CD4-positive, alpha-beta T cell treated with Interferon gamma for 1 hour (primary cell): ENCODE measurements at regions not wholly inside any gene's neighbourhood (a gene's known extent, or its start where the extent isn't known, plus 50 kb on each side); places are given as distances from the start of the nearest gene placed in this dataset.
"Not testable (repeated sequence)": the region's sequence is repeated elsewhere in the genome, so short reads cannot be mapped to it uniquely, and the experiment has no call there.

Experiments
- DNase-seq: peaks from one replicate; pipeline ENCODE4 v3.0.0-alpha.2; 2020

GRCh38 chr6:6749702-6750491 is 161.4 kb downstream of the LY86 start:
- peak; percentile 46 for DNase-seq

- DNase-seq, result no peak
Observed at GRCh38 chr6:6750594-6751265, 162.2 kb downstream of the LY86 start.

- DNase-seq, result no peak
Observed at GRCh38 chr6:6751266-6751596, 162.7 kb downstream of the LY86 start.

- DNase-seq, result no peak
Observed at GRCh38 chr6:6751619-6752023, 163.1 kb downstream of the LY86 start.

- no peak for DNase-seq
Observed at GRCh38 chr6:6752129-6752528, 163.6 kb downstream of the LY86 start.

GRCh38 chr6:6753301-6753700 is 164.8 kb downstream of the LY86 start:
- DNase-seq, result no peak

- no peak for DNase-seq
Observed at GRCh38 chr6:6756526-6756925, 168.0 kb downstream of the LY86 start.

GRCh38 chr6:6758546-6758914 is 170.0 kb downstream of the LY86 start:
- no peak for DNase-seq

GRCh38 chr6:6758915-6759654 is 170.6 kb downstream of the LY86 start:
- DNase-seq, result peak; percentile 45

- DNase-seq, result no peak
Observed at GRCh38 chr6:6760002-6760401, 171.5 kb downstream of the LY86 start.

GRCh38 chr6:6762566-6762965 is 174.0 kb downstream of the LY86 start:
- DNase-seq, result not testable (repeated sequence)

GRCh38 chr6:6764764-6765434 is 176.4 kb downstream of the LY86 start:
- DNase-seq, result no peak

GRCh38 chr6:6766230-6766905 is 177.8 kb downstream of the LY86 start:
- DNase-seq, result no peak

GRCh38 chr6:6769466-6769865 is 180.9 kb downstream of the LY86 start:
- DNase-seq, result no peak

- no peak for DNase-seq
Observed at GRCh38 chr6:6771224-6771945, 182.9 kb downstream of the LY86 start.

- no peak for DNase-seq
Observed at GRCh38 chr6:6771964-6772363, 183.4 kb downstream of the LY86 start.

GRCh38 chr6:6772751-6773150 is 184.2 kb downstream of the LY86 start:
- no peak for DNase-seq

GRCh38 chr6:6775074-6775473 is 186.6 kb downstream of the LY86 start:
- no peak for DNase-seq

GRCh38 chr6:6780231-6780630 is 191.7 kb downstream of the LY86 start:
- DNase-seq, result no peak

- no peak for DNase-seq
Observed at GRCh38 chr6:6781172-6781872, 192.8 kb downstream of the LY86 start.

GRCh38 chr6:6781873-6782227 is 193.3 kb downstream of the LY86 start:
- DNase-seq, result no peak

- no peak for DNase-seq
Observed at GRCh38 chr6:6783721-6784120, 195.2 kb downstream of the LY86 start.
